ENCODE measurements at regions not wholly inside any gene's neighbourhood (a gene's known extent, or its start where the extent isn't known, plus 50 kb on each side); places are given as distances from the start of the nearest gene placed in this dataset.

DNA sequence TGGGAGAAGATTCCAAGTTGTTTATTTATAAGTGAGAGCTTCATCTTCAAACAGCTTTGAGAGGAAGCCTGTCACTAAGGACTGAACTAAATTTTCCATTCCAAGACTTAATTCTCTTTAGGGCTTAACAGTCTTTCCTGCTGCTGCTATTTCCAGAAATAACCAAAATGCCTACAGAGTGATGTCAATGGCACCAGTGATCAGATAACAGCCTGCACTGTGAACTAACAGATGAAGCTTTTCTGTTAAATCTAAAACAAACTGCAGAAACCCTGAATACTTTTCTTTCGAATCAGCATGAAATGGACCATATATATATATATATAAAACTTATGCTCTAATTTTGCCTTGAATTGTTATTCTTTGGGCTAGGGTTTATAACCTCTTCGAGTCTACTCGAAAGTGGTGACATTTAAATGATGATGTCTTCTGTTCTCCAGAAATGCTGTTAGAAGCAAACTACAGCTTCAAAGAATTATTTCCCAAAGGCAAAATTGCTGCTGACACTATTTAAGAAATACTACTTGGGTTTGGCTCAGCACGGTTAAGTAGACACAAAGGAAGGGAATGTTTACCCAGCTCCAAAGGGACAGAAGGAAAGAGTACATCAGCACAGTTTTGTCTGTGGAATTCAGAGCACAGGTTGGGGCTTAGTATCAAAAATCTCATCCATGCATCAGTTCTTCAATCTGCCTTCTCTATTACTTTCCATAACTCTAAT is 238.5 kb upstream of the LRRN1 start:
- no peak for TF ChIP-seq POLR2A (IDR thresholded peaks at IDR 0.05)
- TF ChIP-seq, protein P1, sequence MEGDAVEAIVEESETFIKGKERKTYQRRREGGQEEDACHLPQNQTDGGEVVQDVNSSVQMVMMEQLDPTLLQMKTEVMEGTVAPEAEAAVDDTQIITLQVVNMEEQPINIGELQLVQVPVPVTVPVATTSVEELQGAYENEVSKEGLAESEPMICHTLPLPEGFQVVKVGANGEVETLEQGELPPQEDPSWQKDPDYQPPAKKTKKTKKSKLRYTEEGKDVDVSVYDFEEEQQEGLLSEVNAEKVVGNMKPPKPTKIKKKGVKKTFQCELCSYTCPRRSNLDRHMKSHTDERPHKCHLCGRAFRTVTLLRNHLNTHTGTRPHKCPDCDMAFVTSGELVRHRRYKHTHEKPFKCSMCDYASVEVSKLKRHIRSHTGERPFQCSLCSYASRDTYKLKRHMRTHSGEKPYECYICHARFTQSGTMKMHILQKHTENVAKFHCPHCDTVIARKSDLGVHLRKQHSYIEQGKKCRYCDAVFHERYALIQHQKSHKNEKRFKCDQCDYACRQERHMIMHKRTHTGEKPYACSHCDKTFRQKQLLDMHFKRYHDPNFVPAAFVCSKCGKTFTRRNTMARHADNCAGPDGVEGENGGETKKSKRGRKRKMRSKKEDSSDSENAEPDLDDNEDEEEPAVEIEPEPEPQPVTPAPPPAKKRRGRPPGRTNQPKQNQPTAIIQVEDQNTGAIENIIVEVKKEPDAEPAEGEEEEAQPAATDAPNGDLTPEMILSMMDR (IDR thresholded peaks at IDR 0.05 in 8 of 11, conservative IDR thresholded peaks at IDR 0.05 in 3 of 11) = no peak
